ENCODE measurements at regions not wholly inside any gene's neighbourhood (a gene's known extent, or its start where the extent isn't known, plus 50 kb on each side); places are given as distances from the start of the nearest gene placed in this dataset.

DNA sequence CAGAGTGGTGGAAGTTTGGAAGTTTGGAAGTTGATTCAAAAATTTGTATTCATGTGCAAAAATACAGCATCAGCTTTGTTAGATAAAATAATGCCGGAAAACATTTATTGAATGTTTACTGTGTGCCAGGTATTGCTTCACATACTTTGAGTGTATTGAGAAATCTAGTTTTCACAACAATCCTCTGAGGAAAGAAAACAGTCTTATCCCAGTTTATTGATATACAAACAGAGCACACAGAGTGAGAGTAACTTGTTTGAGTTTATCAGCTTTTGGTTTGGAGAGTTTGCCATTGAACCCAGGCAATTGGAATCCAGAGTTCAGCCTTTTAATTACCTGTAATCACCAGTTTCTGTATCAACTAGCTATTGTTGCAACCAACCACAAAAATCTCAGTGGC is 127.2 kb upstream of the RPS6KA3 start:
- DNase-seq (ENCODE audit: low read depth, low spot score): no peak

DNA sequence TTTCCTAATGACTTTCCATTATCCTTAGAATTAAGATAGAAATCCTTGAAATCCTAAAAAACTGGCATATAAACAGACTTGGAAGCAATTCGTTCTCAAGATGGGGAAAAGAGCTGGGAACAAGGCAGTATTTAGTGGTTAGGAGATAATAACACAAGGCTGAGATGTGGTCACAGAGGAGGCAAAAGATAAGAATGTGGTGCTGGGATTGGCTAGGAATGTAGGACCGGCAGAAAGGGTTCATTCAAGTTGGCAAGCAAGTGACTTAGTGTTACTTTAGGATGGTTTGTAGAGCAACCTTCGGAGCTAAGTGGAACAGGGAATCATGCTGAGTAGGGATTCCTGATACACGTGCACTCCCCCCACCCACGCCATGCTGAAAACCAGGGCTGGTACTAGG is 121.9 kb upstream of the RPS6KA3 start:
- no peak for DNase-seq (ENCODE audit: low read depth, low spot score)

DNA sequence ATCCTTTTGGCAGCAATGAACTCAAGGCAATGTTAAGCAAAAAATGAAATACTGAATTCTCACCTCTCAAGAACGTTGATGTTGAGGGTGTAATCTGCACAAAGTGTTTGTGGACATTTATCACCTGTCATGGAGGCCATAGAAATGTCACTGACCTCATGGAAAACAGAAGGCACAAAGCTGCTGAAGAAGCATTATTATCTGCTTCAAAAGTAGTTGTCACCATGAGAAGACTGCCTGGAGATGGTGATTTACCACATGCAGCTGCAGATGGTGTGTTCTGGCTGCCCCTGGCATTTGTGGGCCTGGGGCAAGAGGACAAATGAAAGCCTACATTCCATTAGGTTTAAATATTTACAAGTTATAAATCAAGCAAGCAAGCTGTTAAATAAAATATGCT is 116.8 kb upstream of the RPS6KA3 start:
- DNase-seq (ENCODE audit: low read depth, low spot score): no peak

DNA sequence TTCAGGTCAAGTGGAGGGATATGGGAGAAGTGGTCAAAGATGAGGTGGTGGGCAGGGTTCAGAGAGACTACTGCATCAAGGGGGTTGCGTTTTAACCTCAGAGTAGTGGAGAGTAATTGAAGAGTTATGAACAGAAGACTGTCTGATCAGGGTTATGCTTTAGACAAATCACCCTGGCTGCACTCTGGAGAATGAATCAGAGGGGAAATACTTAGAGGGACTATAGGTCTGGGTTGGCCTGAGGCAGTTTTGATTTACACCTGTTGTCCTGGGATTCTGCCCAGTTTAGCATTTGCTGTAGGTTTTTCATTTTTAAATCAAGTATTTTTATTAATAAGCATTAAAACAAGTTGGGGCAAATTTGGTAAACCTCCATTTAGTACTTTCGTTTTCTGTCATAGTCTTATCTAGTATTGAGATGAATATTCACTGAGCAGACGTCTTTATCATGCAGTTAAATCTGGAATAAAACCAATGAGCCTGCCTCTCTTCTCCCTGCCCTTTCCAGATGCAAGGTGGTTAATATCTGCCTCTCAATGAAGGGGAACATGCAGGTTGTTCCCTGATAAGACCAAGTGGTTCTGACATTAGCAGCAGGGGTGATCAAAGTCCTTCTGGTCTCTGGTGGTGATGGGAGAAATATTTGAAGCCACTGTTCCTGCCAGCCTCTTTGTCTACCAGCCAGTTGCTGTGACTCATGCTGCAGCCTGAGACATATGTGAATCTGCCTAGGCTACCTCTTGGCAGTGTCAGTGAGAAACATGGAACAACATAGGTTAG is 116.0 kb upstream of the RPS6KA3 start:
- DNase-seq (ENCODE audit: low read depth, low spot score): no peak

DNA sequence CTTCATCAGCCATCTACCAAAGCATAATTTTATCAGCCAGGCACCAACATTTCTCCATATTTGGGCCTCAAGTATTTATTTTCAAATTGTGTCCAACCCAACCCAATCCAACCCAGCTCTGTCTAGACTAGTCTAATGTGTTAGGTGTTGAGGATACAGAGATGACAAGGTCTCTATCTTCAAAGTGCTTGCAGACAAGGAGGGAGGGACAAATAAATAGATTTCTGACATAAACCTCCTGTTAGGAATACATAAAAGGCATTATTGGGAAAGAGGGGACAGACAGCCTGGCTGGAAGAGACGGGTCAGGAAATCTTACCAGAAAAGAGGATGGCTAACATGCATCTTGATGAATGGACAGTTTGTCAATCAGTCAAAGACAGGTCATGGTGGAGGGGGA is 115.4 kb upstream of the RPS6KA3 start:
- no peak for DNase-seq (ENCODE audit: low read depth, low spot score)

DNA sequence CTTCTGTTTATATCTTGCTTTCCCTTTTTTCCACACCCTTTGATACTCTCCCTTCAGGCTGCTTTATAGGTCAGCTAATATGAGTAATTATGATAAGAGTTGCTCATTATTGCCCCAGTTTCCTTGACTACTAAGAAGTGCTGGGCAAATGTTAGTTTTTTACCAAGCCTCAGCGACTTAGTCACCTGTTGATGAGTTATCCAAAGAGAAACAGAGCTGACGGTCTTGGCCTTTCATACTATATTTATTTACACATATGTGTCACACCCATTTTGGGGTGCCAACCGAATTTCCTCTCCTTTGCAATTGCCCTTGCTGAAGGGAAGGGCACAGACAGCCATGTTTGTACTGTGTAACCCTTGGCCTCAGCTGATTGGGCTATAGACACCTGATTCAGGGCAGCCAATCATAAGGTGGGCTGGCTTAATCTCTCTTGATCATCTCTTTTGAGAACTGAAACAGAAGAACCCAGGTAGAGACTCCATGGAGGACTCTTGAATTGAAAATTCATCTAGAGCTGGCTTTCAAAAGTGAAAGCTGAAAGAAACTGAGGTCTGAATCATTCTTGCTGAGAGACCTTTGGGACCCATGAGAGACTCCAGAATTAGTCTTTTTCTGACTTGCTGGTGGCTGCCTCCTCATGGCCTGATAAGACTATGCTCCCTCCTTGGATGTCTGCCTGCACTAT is 111.7 kb upstream of the RPS6KA3 start:
- DNase-seq (ENCODE audit: low read depth, low spot score): no peak

DNA sequence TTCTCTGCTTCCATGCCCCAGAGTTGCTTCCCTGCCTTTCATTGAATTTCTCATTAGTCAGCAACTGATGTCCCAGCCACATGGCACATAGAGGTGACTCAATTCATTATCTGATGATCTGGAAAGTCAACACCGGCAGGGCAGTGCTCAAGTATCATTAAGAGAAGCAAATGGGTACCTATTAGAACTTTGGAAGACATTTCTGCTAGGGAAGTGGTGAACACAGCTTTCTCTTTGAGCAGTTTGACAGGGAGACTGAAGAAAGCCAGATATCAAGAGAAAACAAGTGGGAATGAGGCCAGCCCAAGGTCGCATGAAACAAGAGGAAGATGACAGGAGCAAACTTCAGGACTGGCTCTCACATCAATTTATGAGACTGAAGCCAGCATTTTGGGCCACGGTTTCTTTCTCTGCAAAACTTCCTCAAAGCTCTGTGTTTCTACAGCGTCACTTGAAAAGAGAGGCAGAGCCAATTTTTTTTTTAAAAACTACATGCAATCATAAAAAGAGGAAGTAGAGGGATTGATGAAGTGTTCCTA is 108.3 kb upstream of the RPS6KA3 start:
- DNase-seq (ENCODE audit: low read depth, low spot score): no peak

DNA sequence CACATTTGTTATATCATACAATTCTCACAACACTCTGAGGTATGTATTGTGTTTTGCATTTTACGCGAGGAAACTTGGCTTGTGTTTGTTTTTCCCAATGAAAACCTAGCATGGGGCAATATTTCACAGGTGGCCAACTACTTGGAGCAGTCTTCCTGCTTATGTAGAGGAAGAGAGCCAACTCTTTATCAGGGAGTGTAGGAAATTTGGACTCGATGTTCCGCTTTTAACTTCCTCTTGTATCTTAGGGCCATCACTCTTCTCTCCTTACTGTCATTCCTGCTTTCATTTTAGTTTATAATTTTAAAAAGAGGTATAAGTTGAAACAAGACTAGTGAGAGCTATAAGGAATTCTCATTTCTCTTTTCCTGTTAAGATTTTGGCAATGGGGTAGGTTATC is 107.7 kb upstream of the RPS6KA3 start:
- no peak for DNase-seq (ENCODE audit: low read depth, low spot score)

DNA sequence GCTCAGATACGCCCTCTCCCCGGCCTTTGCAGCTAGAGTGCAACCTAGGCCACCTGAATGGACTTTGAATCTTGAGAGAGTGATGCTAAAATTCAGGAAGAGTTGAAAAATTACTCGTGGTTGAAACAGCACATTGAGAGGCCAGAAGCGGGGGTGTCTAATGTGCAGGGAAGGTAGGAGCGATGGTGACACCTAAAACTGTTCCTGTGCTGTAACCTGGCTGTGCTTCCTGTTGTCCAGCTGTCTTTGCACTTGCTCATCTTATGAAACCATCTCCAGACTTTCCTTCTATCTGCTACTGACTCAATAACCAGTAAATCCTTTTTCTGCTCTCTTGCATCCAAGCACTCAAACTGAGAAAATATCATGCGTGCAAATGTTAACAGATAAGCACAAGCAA is 106.4 kb upstream of the RPS6KA3 start:
- no peak for DNase-seq (ENCODE audit: low read depth, low spot score)

DNA sequence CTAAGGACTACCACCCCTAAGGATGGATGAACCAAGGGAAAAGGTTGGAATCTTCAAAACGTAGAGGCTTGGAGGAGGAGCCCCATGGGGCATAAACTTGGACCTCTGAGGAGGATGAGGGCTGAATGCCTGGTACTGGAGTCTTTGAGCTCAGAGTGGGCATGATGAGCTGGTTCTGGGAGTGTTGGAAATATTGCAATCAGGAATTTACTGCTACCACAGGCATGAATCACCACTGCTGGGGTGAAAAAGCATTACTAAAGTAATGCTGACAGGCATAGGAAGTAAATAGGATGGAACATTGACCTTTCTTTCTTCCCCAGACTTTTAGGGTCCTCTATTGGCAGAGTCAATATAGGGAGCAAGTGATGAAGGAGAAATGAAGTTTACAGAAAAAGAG is 105.8 kb upstream of the RPS6KA3 start:
- no peak for DNase-seq (ENCODE audit: low read depth, low spot score)

DNA sequence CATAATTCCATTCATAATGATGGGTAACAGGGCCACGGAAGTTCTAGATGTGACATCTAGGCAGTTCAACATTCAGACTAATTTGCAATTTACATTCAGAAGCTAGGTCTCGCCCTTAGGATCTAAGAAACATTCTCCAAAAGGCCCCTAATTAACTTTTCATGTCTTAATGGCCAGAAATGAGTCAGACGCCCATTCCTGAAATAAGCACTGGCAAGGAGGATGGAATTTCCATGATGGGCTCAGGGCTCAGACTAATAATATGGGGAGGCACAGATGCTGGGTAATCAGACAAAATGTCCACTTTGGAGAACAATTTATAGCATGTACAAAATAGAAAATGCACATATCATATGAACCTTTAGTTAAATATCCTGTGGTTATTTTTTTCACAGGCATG is 102.8 kb upstream of the RPS6KA3 start:
- no peak for DNase-seq (ENCODE audit: low read depth, low spot score)

DNA sequence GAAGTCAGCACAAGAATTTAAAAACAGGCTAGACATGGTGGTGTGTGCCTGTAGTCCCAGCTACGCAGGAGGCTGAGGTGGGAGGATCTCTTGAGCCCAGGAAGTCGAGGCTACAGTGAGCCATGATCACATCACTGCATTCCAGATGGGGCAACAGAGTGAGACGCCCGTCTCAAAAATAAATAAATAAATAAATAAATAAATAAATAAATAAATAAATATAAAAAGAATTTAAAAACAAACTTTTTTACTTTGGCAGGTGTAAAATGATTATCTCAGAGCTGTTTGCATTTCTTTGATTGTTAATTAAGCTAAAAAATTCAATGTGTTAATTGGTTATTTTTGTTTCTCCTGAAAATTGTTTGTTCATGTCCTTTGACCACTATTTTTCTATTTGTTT is 97.5 kb upstream of the RPS6KA3 start:
- DNase-seq (ENCODE audit: low read depth, low spot score): no peak

DNA sequence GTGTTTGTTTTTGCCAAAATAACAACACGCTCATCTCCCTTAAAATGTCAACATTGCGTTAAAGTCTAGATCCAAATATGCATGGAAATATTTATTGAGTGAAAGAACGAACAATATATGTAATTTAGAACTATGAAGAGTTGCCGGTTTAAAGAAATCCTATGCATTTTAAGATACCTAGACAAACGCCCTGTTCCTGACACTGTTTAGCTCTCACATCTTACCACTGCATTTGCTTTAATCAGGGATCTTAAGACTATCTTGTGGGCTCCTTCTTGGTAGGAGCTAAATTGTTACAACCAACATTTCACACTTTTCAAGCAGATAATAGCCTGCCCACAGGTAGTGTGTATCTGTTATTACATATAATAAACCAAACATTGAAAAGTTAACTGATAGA is 96.6 kb upstream of the RPS6KA3 start:
- no peak for DNase-seq (ENCODE audit: low read depth, low spot score)

DNA sequence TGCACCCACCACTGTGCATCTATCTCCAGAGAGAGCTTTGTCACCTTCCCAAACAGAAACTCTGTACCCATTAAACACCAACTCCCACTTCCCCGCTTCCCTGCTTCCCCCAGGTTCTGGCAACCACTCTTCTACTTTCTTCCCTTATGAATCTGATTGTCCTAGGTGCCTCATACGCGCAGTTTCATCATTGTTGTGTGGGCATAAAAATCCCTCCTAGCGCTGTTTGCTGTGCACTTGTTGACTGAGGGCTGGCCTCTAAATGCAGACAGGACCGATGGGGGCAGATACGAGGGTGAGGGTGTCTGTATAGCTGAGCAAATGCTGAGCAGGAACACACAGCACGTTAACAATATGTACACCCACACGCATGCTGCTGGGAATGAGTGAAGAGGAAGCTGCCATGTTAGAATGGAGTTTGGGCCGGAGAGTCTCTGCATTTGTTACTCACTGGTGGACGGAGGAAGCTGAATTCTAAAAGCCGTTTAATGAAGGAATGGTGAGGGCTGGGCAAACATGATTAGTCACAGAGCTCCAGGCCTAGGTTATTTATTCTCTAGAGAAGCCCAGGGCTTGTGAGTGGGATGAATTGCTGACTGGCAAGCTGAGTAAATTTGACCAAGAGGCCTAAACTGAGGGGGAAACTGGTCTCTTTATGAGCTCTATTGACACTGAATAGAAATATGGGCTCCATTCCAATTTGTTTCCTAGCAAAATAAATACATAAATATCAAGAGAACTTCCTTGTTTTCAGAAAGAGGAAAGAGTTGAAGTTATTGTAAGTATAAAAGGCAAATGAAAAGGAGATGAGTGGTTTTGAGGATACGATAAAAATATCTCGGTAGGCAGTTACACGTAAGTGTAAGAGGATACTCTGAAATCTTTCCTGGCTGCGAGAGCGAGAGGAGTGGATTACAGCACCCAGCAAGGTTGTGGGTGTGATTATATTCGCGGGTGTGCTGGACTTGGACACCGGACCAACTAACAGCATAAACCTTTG is 95.9 kb upstream of the RPS6KA3 start:
- DNase-seq (ENCODE audit: low read depth, low spot score): no peak

DNA sequence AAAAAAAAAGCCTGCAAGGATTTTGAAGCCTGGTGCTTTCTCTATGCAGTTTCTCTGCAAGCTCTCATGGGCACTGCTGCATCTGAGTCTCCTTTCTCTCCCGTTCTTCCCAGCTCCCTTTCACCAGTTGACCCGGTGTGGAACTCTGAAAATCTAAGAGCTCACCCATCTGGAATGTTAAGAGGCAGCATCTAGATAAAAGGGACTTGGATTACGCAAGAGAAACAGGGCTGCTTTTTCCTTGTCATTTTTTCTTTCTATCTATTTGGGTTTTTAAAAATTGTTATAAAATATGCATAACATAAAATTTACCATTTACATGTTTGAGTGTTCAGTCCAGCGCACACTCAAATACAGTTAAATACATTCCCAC is 95.2 kb upstream of the RPS6KA3 start:
- DNase-seq (ENCODE audit: low read depth, low spot score): no peak

DNA sequence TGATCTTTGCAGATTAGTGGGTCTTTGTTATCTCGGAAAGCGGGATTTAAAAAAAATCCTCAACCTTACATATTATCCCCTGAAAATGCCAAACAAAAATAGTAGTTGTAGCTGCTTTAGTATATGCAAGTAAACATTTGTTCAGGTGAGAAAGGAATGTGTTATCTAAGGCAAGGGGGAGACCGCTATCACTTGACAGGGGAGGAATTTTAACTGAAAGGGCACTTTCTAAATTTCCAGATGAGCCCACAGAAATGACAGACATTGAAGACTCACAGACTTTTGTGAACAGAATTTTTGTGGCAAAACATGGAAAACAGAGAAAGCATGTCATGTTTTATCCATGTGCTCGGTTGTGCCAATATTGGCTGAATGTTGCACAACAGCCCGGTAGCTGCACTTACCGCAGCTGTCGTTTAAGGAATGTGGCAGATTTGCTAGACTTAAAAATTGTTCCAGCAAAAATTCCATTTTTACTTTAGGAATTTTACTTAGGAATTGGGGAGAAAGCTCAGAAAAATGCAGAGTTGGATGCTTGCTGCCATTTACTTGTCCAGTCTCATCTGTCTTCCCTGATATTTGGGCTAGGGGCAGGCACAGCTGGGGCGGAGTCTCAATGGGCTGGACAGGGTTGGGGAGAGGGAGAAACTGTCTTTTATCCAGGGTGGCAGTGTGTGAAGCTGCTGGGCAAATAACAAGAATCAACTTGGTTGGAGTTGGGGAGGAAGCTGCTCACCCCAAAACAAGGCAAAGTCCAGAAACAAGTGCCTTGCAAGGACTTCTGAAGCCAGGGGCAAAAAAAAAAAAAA is 94.6 kb upstream of the RPS6KA3 start:
- no peak for DNase-seq (ENCODE audit: low read depth, low spot score)

DNA sequence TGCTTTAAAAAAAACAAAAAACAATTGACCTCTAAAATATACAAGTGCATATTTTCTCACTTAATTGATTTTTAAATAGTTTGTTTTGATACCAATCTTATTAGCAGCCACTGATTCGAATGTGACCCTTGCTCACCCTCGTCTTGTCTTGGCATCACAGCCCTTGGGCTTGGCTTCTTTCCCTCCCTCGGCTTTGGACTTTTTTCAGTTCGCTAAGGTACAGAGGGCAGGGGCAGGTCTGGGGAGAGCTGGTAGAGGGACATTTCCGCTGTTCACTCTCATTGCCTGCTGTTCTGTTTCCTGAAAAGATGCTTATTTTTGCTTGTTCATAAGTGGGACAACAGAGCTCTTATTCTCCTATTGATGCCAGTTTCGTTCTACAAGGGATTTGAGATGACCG is 88.5 kb upstream of the RPS6KA3 start:
- DNase-seq (ENCODE audit: low read depth, low spot score): no peak

DNA sequence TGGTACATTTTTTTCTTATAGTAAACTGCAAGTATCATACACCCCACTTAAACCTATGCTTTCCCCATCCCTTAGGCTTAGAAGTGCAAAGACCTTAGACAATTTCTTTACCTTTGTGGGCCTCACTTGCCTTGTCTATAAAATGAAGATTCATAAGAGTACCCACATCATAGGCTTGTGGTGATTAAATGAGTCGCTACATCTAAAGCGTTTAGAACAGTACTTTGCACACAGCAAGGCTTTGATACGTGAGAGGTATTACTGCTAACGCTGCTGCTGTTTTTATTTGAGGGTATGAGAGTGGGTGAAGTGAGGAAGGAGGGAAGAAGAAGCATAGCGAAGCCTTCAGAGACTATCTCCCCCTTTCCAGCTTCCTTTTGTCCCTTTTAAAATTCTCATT is 87.8 kb upstream of the RPS6KA3 start:
- no peak for DNase-seq (ENCODE audit: low read depth, low spot score)

DNA sequence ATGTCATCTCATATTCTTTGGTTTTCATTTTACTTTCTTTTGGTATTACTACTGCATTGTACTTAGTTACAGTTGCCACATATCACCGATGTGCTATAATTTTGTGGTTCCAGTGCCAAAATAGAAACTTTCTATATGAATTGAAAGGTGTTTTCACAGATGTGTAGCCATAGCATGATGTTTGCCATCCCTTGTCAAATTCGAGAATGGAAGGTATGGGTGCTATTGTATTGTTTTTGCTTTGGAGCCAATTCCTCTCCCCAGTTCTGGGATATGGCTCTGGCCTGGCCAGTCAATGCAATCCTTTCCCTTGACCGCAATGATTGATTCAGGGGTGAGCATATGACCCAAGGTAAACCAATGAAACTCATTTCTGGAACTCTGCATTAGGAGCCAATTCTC is 86.2 kb upstream of the RPS6KA3 start:
- no peak for DNase-seq (ENCODE audit: low read depth, low spot score)

DNA sequence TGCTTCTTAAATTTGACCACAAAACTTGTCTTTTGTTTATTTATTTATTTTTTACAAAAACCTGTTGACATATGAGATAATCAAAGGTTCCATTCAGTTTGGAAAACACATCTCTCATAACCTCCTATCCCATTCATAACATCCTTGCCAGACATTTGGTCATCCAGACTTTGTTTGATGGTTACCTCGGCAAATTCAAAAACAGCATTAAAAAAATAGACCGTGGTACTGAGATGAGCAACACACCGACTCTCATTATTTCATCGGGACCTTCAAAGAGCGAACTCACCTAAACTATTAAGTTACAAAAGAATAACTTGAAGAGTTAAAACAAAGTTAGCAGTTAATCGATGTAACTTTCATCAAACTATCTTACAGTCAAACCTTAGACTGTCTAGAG is 85.8 kb upstream of the RPS6KA3 start:
- no peak for DNase-seq (ENCODE audit: low read depth, low spot score)

DNA sequence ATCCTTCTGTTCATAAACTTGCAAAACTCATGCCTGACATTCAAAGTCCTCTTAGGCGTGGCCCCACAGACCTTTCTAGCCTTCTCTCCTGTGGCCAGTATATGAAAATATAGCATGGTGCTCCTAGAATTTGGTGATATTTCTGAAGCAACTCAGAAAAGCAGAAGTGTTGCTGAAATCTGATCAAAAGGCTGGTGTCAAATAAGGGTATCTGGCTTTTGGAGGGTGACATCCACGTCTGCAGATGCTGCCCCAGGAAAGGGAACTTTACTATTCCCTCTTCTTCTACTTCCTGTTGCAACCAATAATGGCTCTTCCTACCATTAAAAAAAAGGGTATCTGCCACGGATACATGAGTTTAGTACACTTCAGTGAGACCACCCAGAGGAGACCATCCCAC is 83.9 kb upstream of the RPS6KA3 start:
- no peak for DNase-seq (ENCODE audit: low read depth, low spot score)

Measured in pulmonary artery endothelial cell (primary cell).